ENCODE measurements at regions not wholly inside any gene's neighbourhood (a gene's known extent, or its start where the extent isn't known, plus 50 kb on each side); places are given as distances from the start of the nearest gene placed in this dataset.

GRCh38 chr3:194874206-194874605, 188.5 kb downstream of the FAM43A start:
- Histone ChIP-seq H2BK15ac (ENCODE audit: low read depth, low read length) (no peak overlapping the region), H3K27ac (ENCODE audit: insufficient read length, low read depth, low read length) (no peak overlapping the region), H3K27me3 (ENCODE audit: insufficient read depth, low read length) (no peaks in the 10 kb centered on the region), H2BK120ac (ENCODE audit: low read depth, low read length, poor library complexity, severe bottlenecking) (no peak overlapping the region), H3K23ac (ENCODE audit: insufficient read length, low read depth, low read length) (no peak overlapping the region), H3K23me2 (ENCODE audit: insufficient read length, low read depth, low read length, poor library complexity, severe bottlenecking) (no peaks in the 10 kb centered on the region), H3K9me3 (ENCODE audit: control insufficient read depth, low read depth, low read length) (no peaks in the 10 kb centered on the region), H3K9ac (ENCODE audit: extremely low read depth, insufficient read length, low read length) (no peak overlapping the region), H4K20me1 (ENCODE audit: control insufficient read depth, insufficient read depth, insufficient read length) (peaks cover 2% of the 10 kb centered on the region), H3T11ph (ENCODE audit: low read length) (no peak overlapping the region), H2BK12ac (ENCODE audit: insufficient read length, low read depth, low read length) (no peak overlapping the region), H3K4me1 (ENCODE audit: insufficient read depth, low read length) (peaks cover 4% of the 10 kb centered on the region; the same call in 1 of the 2 replicates), H3K56ac (ENCODE audit: insufficient read length, low read depth, low read length) (no peak overlapping the region), H3K4me2 (ENCODE audit: insufficient read depth, insufficient read length, low read length) (no peak overlapping the region), H3K14ac (ENCODE audit: insufficient read depth, low read length) (no peak overlapping the region), H2BK20ac (ENCODE audit: low read depth, low read length, poor library complexity, severe bottlenecking) (no peak overlapping the region), H2AFZ (ENCODE audit: low read length) (no peak overlapping the region), H2BK5ac (ENCODE audit: insufficient read length, low read length) (no peak overlapping the region), H4K5ac (ENCODE audit: insufficient read length, low read depth, low read length) (no peak overlapping the region), H4K8ac (replicated peaks; ENCODE audit: insufficient read length, low read depth, low read length) (no peak overlapping the region), H3K79me1 (ENCODE audit: insufficient read depth, low read depth, low read length, poor library complexity, severe bottlenecking) (no peaks in the 10 kb centered on the region), H2AK5ac (ENCODE audit: insufficient read length, low read length) (no peak overlapping the region), H3K4ac (ENCODE audit: low read depth, low read length) (no peak overlapping the region), H4K91ac (ENCODE audit: insufficient read length, low read depth, low read length) (no peak overlapping the region), H3K18ac (ENCODE audit: insufficient read length, low read depth, low read length) (no peak overlapping the region), H3K79me2 (ENCODE audit: insufficient read depth, low read length) (no peaks in the 10 kb centered on the region)
- peaks cover 7 to 8% of the 10 kb centered on the region in 2 experiments; a peak in 4 of 5 replicates for H3K9me3 Mint-ChIP-seq
- peaks cover 24 to 26% of the 10 kb centered on the region in 2 experiments for H3K4me1 Mint-ChIP-seq
- H3K4me3 Mint-ChIP-seq, result no peak overlapping the region
- H3K27me3 Mint-ChIP-seq (ENCODE audit: low read depth), result peaks cover 5% of the 10 kb centered on the region
- WGBS (ENCODE audit: extremely low coverage, insufficient read length, low lambda C conversion rate), result no CpG with 5 or more reads among the region's 5 CpGs
- DNase-seq, result peak; percentile 9
- peaks cover 0 to 7% (median 0%) of the 10 kb centered on the region in 3 experiments; a peak in 3 of 7 replicates for H3K36me3 Mint-ChIP-seq (ENCODE audit: insufficient read depth in 1 of 3, low read depth in 3 of 3)
- H3K27ac Mint-ChIP-seq, result no peak overlapping the region
- TF ChIP-seq CTCF (conservative IDR thresholded peaks at IDR 0.05), result no peak
